Fibroblast of skin of scalp (primary cell): ENCODE measurements at regions not wholly inside any gene's neighbourhood (a gene's known extent, or its start where the extent isn't known, plus 50 kb on each side); places are given as distances from the start of the nearest gene placed in this dataset.
"Not testable (repeated sequence)": the region's sequence is repeated elsewhere in the genome, so short reads cannot be mapped to it uniquely, and the experiment has no call there.

Experiments used
- DNase-seq: peaks from one replicate; pipeline ENCODE4 v3.0.0-alpha.2; 2013

GRCh38 chr15:84360902-84361301 is 125.3 kb downstream of the GOLGA6L4 start:
- not testable (repeated sequence) for DNase-seq

- not testable (repeated sequence) for DNase-seq
These were observed 148.8 kb downstream of the GOLGA6L4 start for GRCh38 chr15:84384421-84384820.

DNA sequence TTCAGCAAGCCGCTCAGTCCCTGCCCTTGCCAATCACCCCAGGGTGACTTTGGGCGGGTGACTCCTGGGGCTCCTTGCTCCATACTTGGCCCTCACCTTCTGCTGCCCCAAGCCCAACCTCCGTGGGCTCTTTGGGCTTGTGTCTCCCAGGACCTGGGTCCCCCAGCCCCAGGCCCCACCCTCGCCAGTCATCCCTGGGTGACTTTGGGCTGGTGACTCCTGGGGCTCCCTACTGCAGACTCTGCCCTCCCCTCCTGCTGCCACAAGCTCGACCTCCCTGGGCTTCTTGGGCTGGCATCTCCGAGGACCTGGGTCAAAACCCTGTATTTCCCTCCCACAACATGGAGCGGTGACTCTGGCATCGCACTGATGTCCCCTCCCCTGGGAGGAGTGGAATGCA is 151.5 kb downstream of the GOLGA6L4 start:
- no peak for DNase-seq

DNA sequence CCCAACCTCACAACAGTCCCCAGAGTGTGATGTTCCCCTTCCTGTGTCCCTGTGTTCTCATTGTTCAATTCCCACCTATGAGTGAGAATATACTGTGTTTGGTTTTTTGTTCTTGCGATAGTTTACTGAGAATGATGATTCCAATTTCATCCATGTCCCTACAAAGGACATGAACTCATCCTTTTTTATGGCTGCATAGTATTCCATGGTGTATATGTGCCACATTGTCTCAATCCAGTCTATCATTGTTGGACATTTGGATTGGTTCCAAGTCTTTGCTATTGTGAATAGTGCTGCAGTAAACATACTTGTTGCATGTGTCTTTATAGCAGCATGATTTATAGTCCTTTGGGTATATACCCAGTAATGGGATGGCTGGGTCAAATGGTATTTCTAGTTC is 152.6 kb downstream of the GOLGA6L4 start:
- not testable (repeated sequence) for DNase-seq

DNA sequence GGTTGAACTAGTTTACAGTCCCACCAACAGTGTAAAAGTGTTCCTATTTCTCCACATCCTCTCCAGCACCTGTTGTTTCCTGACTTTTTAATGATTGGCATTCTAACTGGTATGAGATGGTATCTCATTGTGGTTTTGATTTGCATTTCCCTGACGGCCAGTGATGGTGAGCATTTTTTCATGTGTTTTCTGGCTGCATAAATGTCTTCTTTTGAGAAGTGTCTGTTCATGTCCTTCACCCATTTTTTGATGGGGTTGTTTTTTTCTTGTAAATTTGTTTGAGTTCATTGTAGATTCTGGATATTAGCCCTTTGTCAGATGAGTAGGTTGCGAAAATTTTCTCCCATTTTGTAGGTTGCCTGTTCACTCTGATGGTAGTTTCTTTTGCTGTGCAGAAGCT is 153.1 kb downstream of the GOLGA6L4 start:
- DNase-seq = not testable (repeated sequence)

- not testable (repeated sequence) for DNase-seq
These were observed 154.8 kb downstream of the GOLGA6L4 start for GRCh38 chr15:84390324-84390723.

DNA sequence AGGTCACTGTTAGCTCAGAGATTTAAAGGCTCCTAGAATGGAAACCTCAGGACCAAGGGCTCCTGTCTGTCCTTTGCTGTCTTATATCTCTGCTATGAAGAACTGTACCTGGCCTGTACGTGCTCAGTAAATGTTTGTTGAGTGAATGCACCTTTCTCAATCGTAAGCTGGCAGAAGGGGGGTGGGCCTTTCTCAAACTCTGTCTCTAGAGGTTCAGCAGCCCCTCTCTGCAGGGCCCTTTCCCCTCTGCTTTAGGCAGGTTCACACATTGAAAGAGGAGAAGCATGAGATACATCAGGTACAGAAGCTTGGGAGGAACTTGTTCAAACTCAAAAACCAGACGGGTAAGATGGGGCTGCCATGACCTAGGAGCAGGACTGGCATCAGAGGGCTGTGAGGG is 155.6 kb downstream of the GOLGA6L4 start:
- no peak for DNase-seq

DNA sequence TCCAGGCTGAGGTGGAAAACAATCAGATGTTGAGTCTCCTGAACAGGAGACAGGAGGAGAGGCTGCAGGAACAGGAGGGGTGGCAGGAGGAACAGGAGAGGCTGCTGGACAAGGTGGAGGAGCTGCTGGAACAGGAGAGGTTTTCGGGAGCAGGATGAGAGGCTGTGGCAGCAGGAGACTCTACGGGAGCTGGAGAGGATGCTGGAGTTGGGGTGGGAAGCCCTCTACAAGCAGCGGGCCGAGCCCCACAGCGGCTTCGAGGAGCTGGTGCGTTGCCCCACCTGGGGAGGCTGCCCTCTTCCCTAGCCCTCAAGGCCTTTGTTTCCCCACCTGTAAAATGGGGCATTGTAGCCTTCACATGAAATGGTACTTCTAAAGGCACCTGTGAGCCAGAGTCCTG is 156.4 kb downstream of the GOLGA6L4 start:
- not testable (repeated sequence) for DNase-seq

DNA sequence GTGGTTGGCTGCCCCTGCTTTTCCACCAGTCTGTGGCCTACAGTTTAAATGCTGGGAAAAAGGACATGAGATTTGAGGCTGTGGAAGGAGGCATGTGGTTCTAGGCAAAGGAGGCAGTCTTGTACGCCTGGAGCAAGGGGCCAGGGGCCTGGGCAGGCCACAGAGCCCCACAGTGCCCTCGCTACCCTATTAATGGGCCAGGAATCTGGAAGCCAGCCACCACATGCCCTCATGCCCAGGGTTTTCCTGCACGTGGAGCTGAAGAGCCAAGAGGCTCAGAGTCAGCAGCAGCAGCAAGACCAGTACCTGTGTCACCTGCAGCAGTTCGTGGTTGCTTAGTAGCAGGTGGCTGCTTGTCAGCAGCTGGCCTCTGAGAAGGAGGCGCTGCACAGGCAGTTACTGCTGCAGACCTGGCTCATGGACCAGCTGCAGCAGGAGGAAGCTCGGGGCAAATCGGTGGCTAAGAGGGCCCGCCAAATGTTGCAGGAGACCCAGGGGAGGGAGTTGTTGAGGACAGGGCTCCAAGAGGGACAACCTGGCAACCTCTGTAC is 157.9 kb downstream of the GOLGA6L4 start:
- DNase-seq = not testable (repeated sequence)

- not testable (repeated sequence) for DNase-seq
These were observed 158.4 kb downstream of the GOLGA6L4 start for GRCh38 chr15:84393966-84394365.

DNA sequence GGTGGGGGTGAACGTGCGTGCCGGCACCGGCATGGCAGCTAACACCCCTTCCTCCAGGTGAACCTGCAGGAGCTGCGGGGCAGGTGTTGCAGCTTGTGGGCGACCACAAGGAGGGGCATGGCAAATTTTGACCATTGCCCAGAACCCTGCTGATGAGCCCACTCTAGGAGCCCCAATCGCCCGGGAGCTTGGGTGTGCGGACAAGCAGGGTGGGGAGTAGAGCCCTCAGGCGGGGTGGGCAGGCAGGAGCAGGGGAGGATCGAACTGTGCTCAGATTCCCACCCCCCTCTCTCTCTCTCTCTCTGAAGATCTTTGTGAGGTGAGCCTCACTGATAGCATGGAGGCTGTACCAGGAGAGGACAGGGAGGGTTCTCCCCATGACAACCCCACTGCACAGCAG is 159.8 kb downstream of the GOLGA6L4 start:
- DNase-seq = not testable (repeated sequence)

DNA sequence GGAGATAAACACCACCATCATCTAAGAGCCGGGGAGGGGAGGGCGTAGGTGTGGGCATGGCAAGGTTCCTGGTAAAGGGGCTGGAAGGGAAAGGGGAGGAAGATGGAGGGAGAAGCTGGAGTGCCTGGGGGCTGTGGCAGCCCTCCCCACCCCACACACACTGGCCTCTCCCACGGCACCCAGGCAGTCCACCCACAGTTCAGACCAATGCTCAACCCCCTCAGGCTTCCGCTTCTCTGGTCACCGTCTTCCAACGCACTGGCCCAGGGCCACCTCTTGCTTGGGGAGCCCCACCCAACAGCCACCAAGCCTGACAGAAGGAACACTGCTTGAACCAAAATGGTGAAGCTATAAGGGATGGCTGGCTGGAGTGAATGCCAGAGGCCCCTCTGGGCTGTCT is 160.3 kb downstream of the GOLGA6L4 start:
- not testable (repeated sequence) for DNase-seq

- DNase-seq = not testable (repeated sequence)
These were observed 161.5 kb downstream of the GOLGA6L4 start for GRCh38 chr15:84397066-84397465.

DNA sequence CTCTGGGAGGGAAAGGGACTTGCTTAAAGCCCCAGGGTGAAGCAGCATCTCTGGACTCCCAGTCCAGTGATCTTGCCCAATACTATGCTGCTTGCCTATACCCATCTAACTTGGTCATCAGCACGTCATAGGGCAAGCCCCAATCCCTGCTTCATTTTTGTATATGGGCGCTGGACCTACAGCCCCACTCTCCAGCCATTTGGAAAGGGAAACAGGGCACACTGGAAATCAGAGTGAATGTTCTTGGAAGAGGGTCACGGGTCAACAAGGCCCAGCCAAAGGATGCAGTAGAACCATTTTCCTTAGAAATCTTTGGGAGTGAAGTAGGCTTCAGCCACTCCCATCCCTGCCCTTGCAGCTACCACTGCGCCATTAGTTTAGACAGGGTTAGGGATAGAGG is 162.5 kb downstream of the GOLGA6L4 start:
- DNase-seq = not testable (repeated sequence)

DNA sequence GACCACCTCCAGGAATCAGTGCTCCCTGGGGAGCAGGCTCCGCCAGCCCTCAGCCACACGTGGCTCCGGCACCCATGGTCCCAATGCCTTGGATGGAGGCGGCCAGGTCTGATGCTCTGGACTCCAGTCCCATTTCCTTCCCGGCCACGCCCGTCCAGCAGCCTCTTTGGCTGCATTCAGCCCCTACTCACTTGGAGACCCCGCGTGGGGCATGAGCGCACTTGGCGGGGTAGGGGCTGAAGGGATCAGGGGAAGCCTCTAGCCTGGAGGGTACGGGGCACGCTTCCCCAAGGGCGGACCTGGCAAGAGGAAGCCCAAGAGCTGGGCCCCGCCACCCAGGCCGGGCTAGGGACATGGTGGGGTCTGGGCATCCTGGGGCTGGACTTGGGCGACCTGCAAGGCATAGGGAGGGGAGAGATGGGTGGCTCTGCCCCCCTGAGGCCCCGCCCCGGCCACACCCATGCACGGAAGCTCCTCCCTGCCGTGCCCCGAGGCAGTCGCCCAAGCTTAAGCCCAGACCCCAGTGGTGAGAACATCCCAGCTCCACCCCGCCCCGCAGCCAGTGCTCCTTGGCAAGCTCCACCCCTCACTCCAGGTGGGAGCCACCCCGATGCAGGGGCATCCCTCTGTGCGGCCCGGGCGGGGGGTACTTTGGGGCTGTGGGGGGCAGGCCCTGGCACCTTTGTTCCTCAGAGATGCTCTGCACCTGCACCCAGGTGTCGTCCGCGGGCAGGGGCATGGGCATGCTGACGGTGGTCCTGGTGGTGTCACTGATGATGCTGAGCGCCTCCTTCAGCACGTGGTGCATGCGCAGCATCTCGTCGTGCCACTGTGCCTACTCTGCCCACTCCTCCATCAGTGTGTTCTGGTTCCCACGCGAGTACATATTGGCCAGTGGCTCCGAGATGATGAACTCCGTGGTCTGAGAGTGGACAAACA is 163.5 kb downstream of the GOLGA6L4 start:
- DNase-seq = no peak

- no peak for DNase-seq
These were observed 164.6 kb downstream of the GOLGA6L4 start for GRCh38 chr15:84400017-84400740.

GRCh38 chr15:84400820-84401219 is 165.2 kb downstream of the GOLGA6L4 start:
- DNase-seq = no peak

GRCh38 chr15:84401461-84401860 is 165.9 kb downstream of the GOLGA6L4 start:
- not testable (repeated sequence) for DNase-seq

DNA sequence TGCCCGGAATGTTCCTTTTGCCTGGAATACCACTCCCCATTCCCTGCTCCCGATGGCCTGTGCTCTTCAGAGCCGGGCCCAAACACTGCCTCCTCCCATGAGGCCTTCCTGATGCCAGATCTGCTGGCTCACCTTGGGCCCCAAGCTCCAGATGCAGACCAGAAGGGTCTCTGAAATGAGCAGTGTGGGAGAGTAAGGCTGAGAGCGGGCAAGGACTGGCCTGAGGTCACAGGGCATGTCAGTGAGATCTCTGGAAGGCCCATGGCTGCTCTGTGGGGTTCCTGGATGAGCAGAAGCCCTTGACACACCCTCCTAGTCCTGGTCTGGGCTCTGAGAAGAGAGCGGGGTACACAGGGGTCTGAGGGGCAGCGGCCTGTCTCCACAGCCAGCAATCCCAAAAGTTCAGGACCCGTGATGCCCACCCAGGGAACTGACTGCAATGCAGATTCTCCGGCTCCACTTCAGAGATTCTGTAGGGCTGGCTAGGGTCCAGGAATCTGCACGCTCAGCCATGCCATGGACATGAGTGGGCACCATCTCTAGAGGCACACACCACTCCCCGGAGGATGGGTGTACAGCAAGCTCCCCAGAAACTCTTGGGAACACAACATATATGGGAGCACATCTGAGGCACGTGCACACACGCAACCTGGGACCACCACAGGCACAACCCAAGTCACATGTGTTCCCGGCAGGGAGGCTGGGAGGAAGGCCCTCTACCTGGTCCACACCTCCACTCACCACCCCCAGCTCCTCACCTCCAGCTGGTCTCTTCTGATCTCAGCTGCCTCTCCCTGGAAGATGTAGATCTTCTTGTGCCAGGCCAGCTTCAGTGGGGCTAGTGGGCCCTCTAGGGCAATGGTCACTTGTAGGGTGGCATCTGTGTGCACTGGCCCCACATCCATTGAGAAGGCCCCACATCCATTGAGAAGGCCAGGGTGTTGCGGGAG is 166.6 kb downstream of the GOLGA6L4 start:
- not testable (repeated sequence) for DNase-seq

DNA sequence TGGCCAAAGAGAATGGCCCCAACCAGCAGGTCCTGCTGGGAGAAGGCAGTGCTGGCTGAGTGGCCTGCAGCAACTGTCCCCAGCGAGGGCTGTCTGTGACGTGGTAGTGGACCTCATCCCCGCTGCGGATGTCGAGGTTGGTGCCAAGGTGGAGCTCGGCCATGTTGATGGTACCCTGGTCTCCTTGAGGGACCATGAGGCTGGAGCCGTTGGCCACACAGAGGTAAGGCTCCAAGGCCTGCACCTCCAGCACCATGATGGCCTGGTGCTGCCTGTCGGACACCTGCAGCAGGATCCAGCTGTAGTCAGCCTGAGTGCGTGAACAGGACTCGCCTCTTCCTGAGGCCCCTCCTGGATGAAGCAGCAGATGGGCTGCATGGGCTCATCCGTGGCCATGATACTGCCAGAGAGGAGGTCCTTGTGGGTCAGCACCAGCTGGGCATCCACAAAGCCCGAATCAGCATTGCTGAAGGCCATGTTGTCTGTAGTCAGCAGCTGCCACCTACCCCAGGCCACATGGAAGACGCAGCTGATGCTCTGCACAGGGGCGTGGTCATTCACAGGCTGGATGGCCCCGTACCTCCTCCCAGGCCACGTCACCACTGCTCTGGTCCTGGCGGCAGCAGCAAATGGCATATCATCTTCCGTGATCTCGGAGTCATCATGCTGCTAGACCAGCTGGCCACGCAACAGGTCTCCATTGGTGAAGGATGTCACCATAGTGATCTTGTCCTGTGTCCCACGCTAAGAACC is 167.5 kb downstream of the GOLGA6L4 start:
- no peak for DNase-seq

GRCh38 chr15:84409357-84409756 is 173.8 kb downstream of the GOLGA6L4 start:
- DNase-seq = not testable (repeated sequence)
